Left ventricle myocardium superior (tissue), 1 donor: ENCODE measurements at regions not wholly inside any gene's neighbourhood (a gene's known extent, or its start where the extent isn't known, plus 50 kb on each side); places are given as distances from the start of the nearest gene placed in this dataset.
"Not testable (repeated sequence)": the region's sequence is repeated elsewhere in the genome, so short reads cannot be mapped to it uniquely, and the experiment has no call there.

Source experiments
- ATAC-seq: fragments of 200-7000 bp; cut with Tn5 transposase; one replicate; pipeline ENCODE4 v1.9.1; 2020; ENCODE audit warnings: mild to moderate bottlenecking, moderate library complexity
- DNase-seq: peaks from one replicate; pipeline ENCODE4 v3.0.0-alpha.2; 2020
- intact Hi-C: fragments of 100-400 bp; cut with micrococcal nuclease; formaldehyde crosslinking; loops from one replicate; pipeline ENCODE4 v1.11.0; 2022
- donor health status: DM: no; HTN: yes; CAD: no; lungs with severe emphysema.

- no peak for DNase-seq
- no peak for ATAC-seq
- intact Hi-C loops = no loop called here
These were observed 50.6 kb upstream of the RNF182 start for GRCh38 chr6:13874191-13874549.

- ATAC-seq (peak; percentile 74), DNase-seq (peak; percentile 76)
- intact Hi-C loops = no loop called here
These were observed 51.2 kb upstream of the RNF182 start for GRCh38 chr6:13873288-13874190.

- DNase-seq (no peak), ATAC-seq (peak; percentile 37)
- intact Hi-C loops = no loop called here
These were observed 52.1 kb upstream of the RNF182 start for GRCh38 chr6:13872681-13873080.

GRCh38 chr6:13872006-13872405 is 52.7 kb upstream of the RNF182 start:
- ATAC-seq, DNase-seq, intact Hi-C loops: not testable (repeated sequence)

GRCh38 chr6:13870214-13870830 is 54.4 kb upstream of the RNF182 start:
- intact Hi-C loops = no loop called here
- DNase-seq (no peak), ATAC-seq (peak; percentile 22)

- ATAC-seq (no peak), DNase-seq (no peak)
- intact Hi-C loops = no loop called here
These were observed 53.9 kb upstream of the MCUR1 start for GRCh38 chr6:13868236-13868635.

GRCh38 chr6:13866301-13866700 is 51.9 kb upstream of the MCUR1 start:
- ATAC-seq (no peak), DNase-seq (no peak)
- intact Hi-C loops = no loop called here

- intact Hi-C loops = no loop called here
- ATAC-seq (no peak), DNase-seq (no peak)
These were observed 50.8 kb upstream of the MCUR1 start for GRCh38 chr6:13865141-13865540.

GRCh38 chr6:13864669-13865068 is 50.3 kb upstream of the MCUR1 start:
- DNase-seq, ATAC-seq, intact Hi-C loops: not testable (repeated sequence)
